Prostate gland (tissue), 2 donors: ENCODE measurements at regions not wholly inside any gene's neighbourhood (a gene's known extent, or its start where the extent isn't known, plus 50 kb on each side); places are given as distances from the start of the nearest gene placed in this dataset.

ENCODE experiments used
- CTCF ChIP-seq, 4 experiments: fragments of 200-600 bp in 2 of 4; fragments of 450-650 bp in 2 of 4; sonication (generic) in 2 of 4; IDR thresholded peaks; 1 replicate in 3 of 4; 2 replicates in 1 of 4; pipeline ENCODE4 v1.5.1; 2016 to 2019; ENCODE audit warnings: antibody characterized with exemption in 4 of 4, mild to moderate bottlenecking in 2 of 4, moderate library complexity in 2 of 4
- POLR2AphosphoS5 ChIP-seq: sonication (generic); formaldehyde crosslinking; IDR thresholded peaks from one replicate; pipeline ENCODE4 v1.6.1; 2017; ENCODE audit warnings: antibody characterized with exemption

- TF ChIP-seq POLR2AphosphoS5 (no peak), CTCF (IDR thresholded peaks at IDR 0.05) (no peak)
Measured at GRCh38 chr20:25985597-25985996, 288.9 kb upstream of the ZNF337 start.
